ENCODE measurements at regions not wholly inside any gene's neighbourhood (a gene's known extent, or its start where the extent isn't known, plus 50 kb on each side); places are given as distances from the start of the nearest gene placed in this dataset.
"Not testable (repeated sequence)": the region's sequence is repeated elsewhere in the genome, so short reads cannot be mapped to it uniquely, and the experiment has no call there.

GRCh38 chr11:27242591-27242990, 120.4 kb downstream of the CCDC34 start:
- no peak for DNase-seq (ENCODE audit: low read depth)

- no peak for DNase-seq (ENCODE audit: low read depth)
Observed at GRCh38 chr11:27241311-27242122, 121.5 kb downstream of the CCDC34 start.

- no peak for DNase-seq (ENCODE audit: low read depth)
Observed at GRCh38 chr11:27239305-27239942, 123.6 kb downstream of the CCDC34 start.

- DNase-seq (ENCODE audit: low read depth): no peak
Observed at GRCh38 chr11:27238811-27239210, 124.2 kb downstream of the CCDC34 start.

- no peak for DNase-seq (ENCODE audit: low read depth)
Observed at GRCh38 chr11:27237643-27238042, 125.4 kb downstream of the CCDC34 start.

GRCh38 chr11:27234961-27235360, 128.1 kb downstream of the CCDC34 start:
- no peak for DNase-seq (ENCODE audit: low read depth)

- DNase-seq (ENCODE audit: low read depth): no peak
Observed at GRCh38 chr11:27234043-27234668, 128.9 kb downstream of the CCDC34 start.

- no peak for DNase-seq (ENCODE audit: low read depth)
Observed at GRCh38 chr11:27233654-27234042, 129.4 kb downstream of the CCDC34 start.

- DNase-seq (ENCODE audit: low read depth): no peak
Observed at GRCh38 chr11:27231530-27231929, 131.5 kb downstream of the CCDC34 start.

- DNase-seq (ENCODE audit: low read depth): no peak
Observed at GRCh38 chr11:27230192-27230572, 132.8 kb downstream of the CCDC34 start.

- no peak for DNase-seq (ENCODE audit: low read depth)
Observed at GRCh38 chr11:27229511-27230191, 133.4 kb downstream of the CCDC34 start.

GRCh38 chr11:27228906-27229290, 134.1 kb downstream of the CCDC34 start:
- DNase-seq (ENCODE audit: low read depth): no peak

GRCh38 chr11:27228232-27228905, 134.6 kb downstream of the CCDC34 start:
- DNase-seq (ENCODE audit: low read depth): no peak

- DNase-seq (ENCODE audit: low read depth): no peak
Observed at GRCh38 chr11:27227736-27228135, 135.3 kb downstream of the CCDC34 start.

GRCh38 chr11:27219487-27220039, 143.5 kb downstream of the CCDC34 start:
- DNase-seq (ENCODE audit: low read depth): not testable (repeated sequence)

GRCh38 chr11:27218421-27219038, 144.5 kb downstream of the CCDC34 start:
- no peak for DNase-seq (ENCODE audit: low read depth)

- DNase-seq (ENCODE audit: low read depth): no peak
Observed at GRCh38 chr11:27217948-27218420, 145.0 kb downstream of the CCDC34 start.

- DNase-seq (ENCODE audit: low read depth): no peak
Observed at GRCh38 chr11:27217496-27217895, 145.5 kb downstream of the CCDC34 start.

- no peak for DNase-seq (ENCODE audit: low read depth)
Observed at GRCh38 chr11:27216270-27217149, 146.5 kb downstream of the CCDC34 start.

All from T follicular helper cell (primary cell).